MCF 10A (cell line): ENCODE measurements at regions not wholly inside any gene's neighbourhood (a gene's known extent, or its start where the extent isn't known, plus 50 kb on each side); places are given as distances from the start of the nearest gene placed in this dataset.
A peak's percentile ranks its signal among the peaks of the same experiment; 100 is the strongest.

ENCODE experiments used
- BruUV-seq: library from RNA; stranded (reverse); fragments of 400-500 nt; replicated peaks from 2 replicates; lab custom pipeline; 2021; lab: Mats Ljungman, UMichigan
- CTCF ChIA-PET: fragments of 300-600 bp; sonication (Branson Sonifier 250); formaldehyde crosslinking; extraction: SDS; loops from one replicate; lab custom pipeline; 2021; ENCODE audit warnings: antibody characterized with exemption, inconsistent platforms; lab: Yijun Ruan, JAX
- POLR2A ChIA-PET: fragments of 300-600, 350-650 bp; sonication (Branson Sonifier 250); formaldehyde crosslinking; extraction: SDS; loops from one replicate; lab custom pipeline; 2020; ENCODE audit warnings: antibody characterized with exemption, inconsistent platforms; lab: Yijun Ruan, JAX
- DNase-seq: peaks from one replicate; pipeline ENCODE4 v3.0.0-alpha.2; 2018; ENCODE audit not compliant: unreplicated experiment
- H3K27ac Mint-ChIP-seq: one replicate; pipeline ENCODE4 v1.8.0; 2022; ENCODE audit warnings: mild to moderate bottlenecking, low read depth, mixed read lengths; ENCODE audit not compliant: unreplicated experiment
- H3K27me3 Mint-ChIP-seq: one replicate; pipeline ENCODE4 v1.8.0; 2022; ENCODE audit warnings: mixed read lengths; ENCODE audit not compliant: insufficient read depth, unreplicated experiment
- H3K36me3 Mint-ChIP-seq: one replicate; pipeline ENCODE4 v1.8.0; 2022; ENCODE audit warnings: mild to moderate bottlenecking, moderate library complexity, mixed read lengths; ENCODE audit not compliant: insufficient read depth, unreplicated experiment
- H3K4me1 Mint-ChIP-seq: one replicate; pipeline ENCODE4 v1.8.0; 2022; ENCODE audit warnings: mixed read lengths; ENCODE audit not compliant: insufficient read depth, unreplicated experiment
- H3K4me3 Mint-ChIP-seq: one replicate; pipeline ENCODE4 v1.8.0; 2022; ENCODE audit warnings: mild to moderate bottlenecking, moderate library complexity, mixed read lengths; ENCODE audit not compliant: unreplicated experiment
- H3K9me3 Mint-ChIP-seq: one replicate; pipeline ENCODE4 v1.8.0; 2022; ENCODE audit warnings: mixed read lengths; ENCODE audit not compliant: unreplicated experiment
- intact Hi-C: fragments of 100-400 bp; cut with micrococcal nuclease; formaldehyde crosslinking; loops from 2 replicates; pipeline ENCODE4 v1.14.1; 2022
- TF ChIP-seq, protein P1 (sequence below): fragments of 200-600 bp; IDR thresholded peaks from one replicate; pipeline ENCODE4 v1.8.0; 2022; ENCODE audit warnings: antibody characterized with exemption, mild to moderate bottlenecking; ENCODE audit not compliant: unreplicated experiment

DNA sequence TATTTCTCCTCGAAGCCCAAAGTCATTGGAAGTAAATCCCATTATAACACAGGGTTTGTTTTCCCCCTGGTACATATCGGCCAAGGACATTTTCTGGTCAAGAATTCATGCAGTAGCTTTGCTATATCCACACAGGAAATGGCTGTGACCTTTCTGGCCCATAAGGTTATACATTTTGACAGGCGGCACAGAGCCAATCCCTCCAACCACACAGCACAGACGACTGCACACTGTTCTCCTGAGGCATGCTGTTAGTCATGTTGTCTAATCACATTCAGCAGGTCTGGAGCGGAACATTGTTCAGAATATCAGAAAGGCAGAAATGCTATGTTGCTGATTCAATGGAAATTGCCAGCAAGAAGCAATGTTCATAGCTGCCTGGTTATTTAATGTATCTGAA is 742.3 kb upstream of the SLC8A1 start:
- H3K27me3 Mint-ChIP-seq = peaks cover 50% of the 10 kb centered on the region
- TF ChIP-seq, protein P1, sequence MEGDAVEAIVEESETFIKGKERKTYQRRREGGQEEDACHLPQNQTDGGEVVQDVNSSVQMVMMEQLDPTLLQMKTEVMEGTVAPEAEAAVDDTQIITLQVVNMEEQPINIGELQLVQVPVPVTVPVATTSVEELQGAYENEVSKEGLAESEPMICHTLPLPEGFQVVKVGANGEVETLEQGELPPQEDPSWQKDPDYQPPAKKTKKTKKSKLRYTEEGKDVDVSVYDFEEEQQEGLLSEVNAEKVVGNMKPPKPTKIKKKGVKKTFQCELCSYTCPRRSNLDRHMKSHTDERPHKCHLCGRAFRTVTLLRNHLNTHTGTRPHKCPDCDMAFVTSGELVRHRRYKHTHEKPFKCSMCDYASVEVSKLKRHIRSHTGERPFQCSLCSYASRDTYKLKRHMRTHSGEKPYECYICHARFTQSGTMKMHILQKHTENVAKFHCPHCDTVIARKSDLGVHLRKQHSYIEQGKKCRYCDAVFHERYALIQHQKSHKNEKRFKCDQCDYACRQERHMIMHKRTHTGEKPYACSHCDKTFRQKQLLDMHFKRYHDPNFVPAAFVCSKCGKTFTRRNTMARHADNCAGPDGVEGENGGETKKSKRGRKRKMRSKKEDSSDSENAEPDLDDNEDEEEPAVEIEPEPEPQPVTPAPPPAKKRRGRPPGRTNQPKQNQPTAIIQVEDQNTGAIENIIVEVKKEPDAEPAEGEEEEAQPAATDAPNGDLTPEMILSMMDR = no peak
- CTCF ChIA-PET = interaction anchor here (0.6 kb wide), 1 partner anchor 571 kb away, joined by 3 read pairs; no protein-coding TSS in a partner anchor
- DNase-seq = peak; percentile 57
- H3K4me1 Mint-ChIP-seq = no peaks in the 10 kb centered on the region
- H3K27ac Mint-ChIP-seq = no peak overlapping the region
- H3K36me3 Mint-ChIP-seq = no peaks in the 10 kb centered on the region
- POLR2A ChIA-PET = no interaction called here
- intact Hi-C loops = no loop called here
- H3K4me3 Mint-ChIP-seq = no peak overlapping the region
- H3K9me3 Mint-ChIP-seq = no peaks in the 10 kb centered on the region
- no TSS peak for BruUV-seq

DNA sequence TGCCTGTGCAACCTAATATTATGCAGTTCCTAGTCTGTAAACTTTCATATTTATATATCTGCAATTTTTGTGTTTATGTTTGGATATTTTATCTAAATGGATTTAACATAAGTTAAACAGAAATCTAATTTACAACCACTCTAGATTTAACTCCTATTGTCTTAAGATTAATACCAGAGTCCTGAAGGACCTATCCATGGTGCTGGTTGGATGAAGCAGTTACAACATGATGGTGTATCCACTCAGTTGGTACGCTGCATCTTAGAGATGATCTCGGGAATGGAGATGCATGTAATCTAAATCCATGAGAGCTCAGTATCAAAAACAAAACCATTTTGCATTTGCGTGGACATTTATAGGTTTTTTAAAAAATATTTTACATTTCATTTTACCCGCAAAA is 745.9 kb upstream of the SLC8A1 start:
- TF ChIP-seq, protein P1 = no peak
- Mint-ChIP-seq H3K27me3 (peaks cover 58% of the 10 kb centered on the region), H3K4me1 (no peaks in the 10 kb centered on the region), H3K36me3 (no peaks in the 10 kb centered on the region), H3K4me3 (no peak overlapping the region), H3K27ac (no peak overlapping the region), H3K9me3 (no peaks in the 10 kb centered on the region)
- peak; percentile 7 for DNase-seq
- intact Hi-C loops = no loop called here
- no TSS peak for BruUV-seq
- POLR2A ChIA-PET = no interaction called here
- CTCF ChIA-PET = no interaction called here

DNA sequence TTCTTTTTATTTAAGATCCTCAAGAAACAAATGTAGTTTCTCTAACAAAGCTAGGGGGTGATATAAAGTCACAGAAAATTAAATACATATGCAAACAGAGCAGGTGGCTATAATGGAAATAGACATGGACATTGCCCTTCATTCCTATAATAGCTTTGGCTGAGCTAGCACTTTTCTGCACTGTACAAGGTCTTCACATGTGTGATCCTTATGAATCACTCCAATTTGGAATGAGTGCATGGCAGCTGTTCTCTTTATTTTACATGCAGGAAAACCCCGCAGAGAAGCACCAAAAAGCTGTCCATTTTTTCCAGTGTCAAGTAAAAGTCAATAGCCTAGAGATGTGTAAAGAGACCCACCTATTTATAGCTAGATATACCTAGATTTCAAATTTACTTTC is 747.4 kb upstream of the SLC8A1 start:
- Mint-ChIP-seq H3K36me3 (no peaks in the 10 kb centered on the region), H3K27ac (no peak overlapping the region), H3K9me3 (no peaks in the 10 kb centered on the region), H3K4me1 (no peaks in the 10 kb centered on the region), H3K4me3 (no peak overlapping the region), H3K27me3 (peaks cover 64% of the 10 kb centered on the region)
- no peak for DNase-seq
- intact Hi-C loops = no loop called here
- POLR2A ChIA-PET = no interaction called here
- TF ChIP-seq, protein P1 = no peak
- CTCF ChIA-PET = no interaction called here
- BruUV-seq = no TSS peak

DNA sequence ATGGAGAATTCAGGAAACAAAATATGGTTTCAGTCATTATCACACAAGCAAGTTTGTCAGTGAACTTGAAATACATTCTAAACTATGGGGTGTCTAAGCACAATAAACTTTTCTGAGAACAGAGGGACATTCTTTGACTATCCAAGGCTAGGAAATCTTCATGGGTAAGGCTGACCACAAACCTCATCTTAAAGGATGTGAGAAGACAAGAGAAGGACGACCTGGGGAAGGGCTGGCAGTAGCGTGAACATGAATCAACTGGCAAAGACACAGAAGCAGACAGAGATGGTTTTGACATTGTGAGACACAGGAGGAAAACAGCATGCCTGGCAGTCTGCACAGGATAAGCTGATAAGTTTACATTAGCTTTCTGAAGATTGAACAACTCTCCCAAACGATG is 752.4 kb upstream of the SLC8A1 start:
- no peak overlapping the region for H3K27ac Mint-ChIP-seq
- TF ChIP-seq, protein P1 = no peak
- no peaks in the 10 kb centered on the region for H3K9me3 Mint-ChIP-seq
- intact Hi-C loops = no loop called here
- ChIA-PET POLR2A (no interaction called here), CTCF (no interaction called here)
- peaks cover 47% of the 10 kb centered on the region for H3K27me3 Mint-ChIP-seq
- no peaks in the 10 kb centered on the region for H3K36me3 Mint-ChIP-seq
- DNase-seq = no peak
- BruUV-seq = no TSS peak
- no peak overlapping the region for H3K4me3 Mint-ChIP-seq
- H3K4me1 Mint-ChIP-seq = no peaks in the 10 kb centered on the region
